ENCODE measurements at regions not wholly inside any gene's neighbourhood (a gene's known extent, or its start where the extent isn't known, plus 50 kb on each side); places are given as distances from the start of the nearest gene placed in this dataset.
"Not testable (repeated sequence)": the region's sequence is repeated elsewhere in the genome, so short reads cannot be mapped to it uniquely, and the experiment has no call there.

- Histone ChIP-seq H3K4me1 (no peaks in the 10 kb centered on the region), H3K36me3 (replicated peaks in 1 of 2; ENCODE audit: insufficient read depth in 1 of 2, low read depth in 2 of 2) (no peaks in the 10 kb centered on the region), H3K27ac (no peak overlapping the region), H3K9me3 (no peaks in the 10 kb centered on the region), H3K27me3 (no peaks in the 10 kb centered on the region), H3K4me3 (no peak overlapping the region)
- WGBS, 2 donors = 51 to 54% methylated on average over 4 of the region's 4 CpGs
- DNase-seq (peak in 3 of 4 donors; percentile 13 to 30 (median 17)), ATAC-seq (peak; percentile 75)
- TF ChIP-seq POLR2A (IDR thresholded peaks at IDR 0.05) (no peak), CTCF (IDR thresholded peaks at IDR 0.05) (no peak)
- intact Hi-C loops (cut with DNase I) = no loop called here
Measured at GRCh38 chr4:75327804-75328512, 186.2 kb downstream of the RCHY1 start.

DNA sequence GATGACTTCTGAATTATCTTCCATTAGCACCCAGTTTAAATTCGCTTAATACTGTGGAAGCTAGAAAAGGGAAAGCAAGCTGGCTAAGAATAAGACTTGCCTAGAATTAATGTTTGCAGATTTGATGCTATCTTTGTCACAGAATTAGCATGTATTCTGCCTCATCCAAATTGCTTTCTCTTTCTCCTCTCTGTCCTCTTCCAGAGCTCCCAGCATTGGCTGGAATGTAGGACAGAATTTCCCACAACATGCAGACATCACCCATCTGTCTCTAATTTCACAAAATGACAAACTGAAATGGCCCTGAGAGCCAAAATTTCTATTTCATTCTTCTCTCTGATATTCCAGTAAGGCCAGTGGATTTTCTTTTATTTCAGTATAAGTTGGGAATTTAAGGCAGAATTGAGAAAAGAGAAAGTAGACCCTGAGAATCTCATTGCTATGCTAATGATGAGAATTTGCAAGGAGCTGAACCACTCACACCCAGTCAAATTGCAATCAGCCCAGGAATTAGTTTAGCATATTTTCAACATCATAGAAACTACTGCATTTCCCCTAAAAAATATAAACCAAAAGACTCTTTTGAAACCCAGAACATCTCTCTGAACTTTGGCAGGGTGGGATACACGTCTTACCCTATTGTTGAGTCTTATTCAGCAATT is 188.8 kb downstream of the RCHY1 start:
- peak overlapping the region in 1 of 4 donors; percentile 27 for H3K27ac ChIP-seq
- 56 to 58% methylated on average over 2 of the region's 2 CpGs for WGBS, 2 donors
- H3K4me3 ChIP-seq = no peak overlapping the region
- no peaks in the 10 kb centered on the region for H3K27me3 ChIP-seq
- DNase-seq (peak in 1 of 4 donors; percentile 3), ATAC-seq (no peak)
- TF ChIP-seq POLR2A (IDR thresholded peaks at IDR 0.05) = no peak
- H3K9me3 ChIP-seq = no peaks in the 10 kb centered on the region
- no peaks in the 10 kb centered on the region for H3K4me1 ChIP-seq
- intact Hi-C loops (cut with DNase I) = no loop called here
- H3K36me3 ChIP-seq (replicated peaks in 1 of 2; ENCODE audit: insufficient read depth in 1 of 2, low read depth in 2 of 2) = no peaks in the 10 kb centered on the region

DNA sequence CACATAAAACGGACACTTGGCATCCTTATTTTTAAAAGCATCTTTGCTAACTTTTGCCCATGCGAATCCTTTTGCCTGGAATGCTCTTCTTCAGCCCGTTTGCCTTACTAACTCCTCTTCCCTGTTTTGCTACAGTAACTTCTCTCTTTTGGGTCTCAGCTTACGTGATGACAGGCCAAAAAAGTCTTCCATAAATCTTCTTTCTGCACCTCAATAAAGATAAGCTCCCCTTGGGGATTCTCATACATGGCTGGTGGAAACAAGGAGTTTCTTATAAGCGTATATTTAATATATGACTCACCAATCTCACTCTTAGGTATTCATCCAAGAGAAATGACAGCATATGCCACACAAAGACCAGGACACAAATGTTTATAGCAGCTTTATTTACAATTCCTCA is 192.7 kb downstream of the RCHY1 start:
- intact Hi-C loops (cut with DNase I) = no loop called here
- ATAC-seq (no peak), DNase-seq (no peak)
- Histone ChIP-seq H3K27ac (no peak overlapping the region), H3K4me3 (no peak overlapping the region), H3K27me3 (no peaks in the 10 kb centered on the region), H3K36me3 (replicated peaks in 1 of 2; ENCODE audit: insufficient read depth in 1 of 2, low read depth in 2 of 2) (no peaks in the 10 kb centered on the region), H3K4me1 (no peaks in the 10 kb centered on the region), H3K9me3 (no peaks in the 10 kb centered on the region)
- WGBS, 2 donors = 50 to 60% methylated on average over 5 of the region's 5 CpGs
- TF ChIP-seq POLR2A (IDR thresholded peaks at IDR 0.05) (no peak), CTCF (IDR thresholded peaks at IDR 0.05) (no peak)

DNA sequence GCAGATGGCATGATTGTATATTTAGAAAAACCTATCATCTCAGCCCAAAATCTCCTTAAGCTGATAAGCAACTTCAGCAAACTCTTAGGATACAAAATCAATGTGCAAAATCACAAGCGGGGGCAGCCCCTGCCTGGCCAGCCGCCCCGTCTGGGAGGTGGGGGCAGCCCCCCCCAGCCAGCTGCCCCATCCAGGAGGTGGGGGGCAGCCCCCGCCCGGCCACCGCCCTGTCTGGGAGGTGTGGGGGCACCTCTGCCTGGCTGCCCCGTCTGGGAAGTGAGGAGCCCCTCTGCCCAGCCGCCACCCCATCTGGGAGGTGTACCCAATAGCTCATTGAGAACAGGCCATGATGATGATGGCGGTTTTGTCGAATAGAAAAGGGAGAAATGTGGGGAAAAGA is 196.6 kb downstream of the RCHY1 start:
- ATAC-seq; H3K27me3 ChIP-seq; H3K36me3 ChIP-seq (replicated peaks in 1 of 2; ENCODE audit: insufficient read depth in 1 of 2, low read depth in 2 of 2); H3K27ac ChIP-seq; H3K4me3 ChIP-seq; intact Hi-C loops (cut with DNase I); H3K4me1 ChIP-seq; DNase-seq: not testable (repeated sequence)
- peaks cover 0 to 16% (median 0%) of the 10 kb centered on the region in 3 donors for H3K9me3 ChIP-seq
- WGBS, 2 donors = 80 to 88% methylated on average over 6 to 7 of the region's 10 CpGs

DNA sequence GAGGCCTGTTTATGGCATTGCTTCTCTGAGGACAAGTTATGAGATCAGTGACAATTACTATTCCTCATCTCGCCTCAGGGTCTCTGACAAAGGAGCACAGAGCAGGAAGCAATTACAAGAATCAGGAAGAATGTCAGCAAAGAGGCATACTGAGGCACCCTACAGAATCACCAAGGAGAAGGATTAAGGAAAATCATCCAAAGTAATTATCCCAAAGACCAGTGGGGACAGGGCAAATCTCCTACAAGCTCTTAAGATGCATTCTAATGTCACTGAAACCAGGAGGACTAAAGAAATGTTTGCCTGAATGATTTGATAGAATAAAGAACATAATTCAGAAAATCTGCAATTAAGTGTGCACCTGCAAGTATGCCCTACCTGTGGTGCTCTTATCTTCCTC is 206.2 kb downstream of the RCHY1 start:
- TF ChIP-seq CTCF (IDR thresholded peaks at IDR 0.05) (no peak), POLR2A (IDR thresholded peaks at IDR 0.05) (no peak)
- DNase-seq = no peak
- WGBS, 2 donors = 67 to 70% methylated on average over 1 of the region's 1 CpG
- Histone ChIP-seq H3K27ac (no peak overlapping the region), H3K4me3 (no peak overlapping the region), H3K27me3 (no peaks in the 10 kb centered on the region), H3K36me3 (replicated peaks in 1 of 2; ENCODE audit: insufficient read depth in 1 of 2, low read depth in 2 of 2) (no peaks in the 10 kb centered on the region), H3K9me3 (peaks cover 0 to 2% (median 0%) of the 10 kb centered on the region in 3 donors), H3K4me1 (no peaks in the 10 kb centered on the region)
- intact Hi-C loops (cut with DNase I) = no loop called here
- no peak for ATAC-seq

All from body of pancreas (tissue), 4 donors.